SU-DHL-6 (cell line): ENCODE measurements at regions not wholly inside any gene's neighbourhood (a gene's known extent, or its start where the extent isn't known, plus 50 kb on each side); places are given as distances from the start of the nearest gene placed in this dataset.

ENCODE experiments used
- CTCF ChIP-seq: fragments of 200-600 bp; sonication (generic); IDR thresholded peaks from one replicate; pipeline ENCODE4 v1.5.1; 2017; ENCODE audit warnings: antibody characterized with exemption, mild to moderate bottlenecking, low read length, moderate library complexity; ENCODE audit not compliant: insufficient read depth, poor library complexity, severe bottlenecking
- EZH2phosphoT487 ChIP-seq: fragments of 200-600 bp; sonication (generic), shearing (Covaris generic); conservative IDR thresholded peaks from 2 replicates; pipeline ENCODE4 v1.6.1; 2018; ENCODE audit warnings: mild to moderate bottlenecking, antibody characterized with exemption, low read length, moderate library complexity, mixed read lengths

GRCh38 chr19:34851277-34851804, 75.4 kb upstream of the ZNF30 start:
- TF ChIP-seq CTCF (no peak), EZH2phosphoT487 (no peak)
